ENCODE measurements at regions not wholly inside any gene's neighbourhood (a gene's known extent, or its start where the extent isn't known, plus 50 kb on each side); places are given as distances from the start of the nearest gene placed in this dataset.

- TF ChIP-seq USF1 (CRISPR knock-in tag; IDR thresholded peaks at IDR 0.05): no peak
- TF ChIP-seq ZNF317 (CRISPR knock-in tag; IDR thresholded peaks at IDR 0.05; ENCODE audit: borderline replicate concordance, low read depth): no peak
- no peak for TF ChIP-seq CDX4 (CRISPR knock-in tag; IDR thresholded peaks at IDR 0.05; ENCODE audit: borderline replicate concordance)
- TF ChIP-seq TEAD4 (CRISPR knock-in tag; IDR thresholded peaks at IDR 0.05): no peak
- TF ChIP-seq CTCF (IDR thresholded peaks at IDR 0.05): no peak
- no peak for TF ChIP-seq ATF3 (CRISPR knock-in tag; conservative IDR thresholded peaks at IDR 0.05)
- no peak for TF ChIP-seq ATF2 (CRISPR knock-in tag; IDR thresholded peaks at IDR 0.05; ENCODE audit: borderline replicate concordance, low read depth)
- TF ChIP-seq MAX (CRISPR knock-in tag; IDR thresholded peaks at IDR 0.05): no peak
- no peak for TF ChIP-seq ELF4 (CRISPR knock-in tag; IDR thresholded peaks at IDR 0.05; ENCODE audit: low read depth)
- TF ChIP-seq ZNF263 (CRISPR knock-in tag; IDR thresholded peaks at IDR 0.05; ENCODE audit: low read depth): no peak
- TF ChIP-seq GRHL2 (CRISPR knock-in tag; IDR thresholded peaks at IDR 0.05; ENCODE audit: insufficient replicate concordance, severe bottlenecking): no peak
- TF ChIP-seq E2F4 (CRISPR knock-in tag; IDR thresholded peaks at IDR 0.05; ENCODE audit: borderline replicate concordance, low read depth): no peak
These were observed 166.6 kb upstream of the PDE3A start for GRCh38 chr12:20201733-20202132.
